ENCODE measurements at regions not wholly inside any gene's neighbourhood (a gene's known extent, or its start where the extent isn't known, plus 50 kb on each side); places are given as distances from the start of the nearest gene placed in this dataset.
A peak's percentile ranks its signal among the peaks of the same experiment; 100 is the strongest.

DNA sequence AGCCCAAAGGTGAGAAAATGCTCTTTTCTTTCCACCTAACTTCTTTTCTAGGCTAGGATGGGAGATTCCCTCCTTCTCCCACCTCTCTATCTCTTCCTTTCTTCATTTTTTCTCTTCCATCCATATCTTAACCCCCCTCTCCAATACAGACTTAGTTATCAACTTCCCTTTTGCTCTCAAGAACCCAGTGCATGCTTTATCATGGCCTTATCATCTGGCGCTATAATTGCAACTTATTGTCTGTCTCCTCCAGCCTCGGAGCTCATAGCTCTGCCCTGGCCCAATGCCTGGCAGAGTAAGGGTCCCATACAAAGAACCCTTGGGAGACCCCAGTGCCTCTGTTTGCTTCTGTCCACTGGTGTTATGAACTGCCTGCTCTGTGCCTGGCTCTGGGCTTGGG is 71.0 kb upstream of the NFASC start:
- peaks cover 0 to 11% of the 10 kb centered on the region in 2 experiments for H3K27me3 ChIP-seq (replicated peaks in 1 of 2; ENCODE audit: control insufficient read depth in 2 of 2, extremely low read depth in 1 of 2, insufficient read depth in 2 of 2, low read length in 1 of 2)
- ATAC-seq (replicated peaks in 1 of 4) (no peak), DNase-seq (no peak)
- WGBS (ENCODE audit: insufficient coverage): 78% methylated on average over 2 of the region's 2 CpGs
- peaks cover 0 to 1% of the 10 kb centered on the region in 2 donors for H3K27me3 Mint-ChIP-seq
- no peak overlapping the region for H3K4me3 ChIP-seq (ENCODE audit: control insufficient read depth in 1 of 2, extremely low read depth in 1 of 2, low read length in 1 of 2)
- ChIA-PET CTCF (no interaction called here), POLR2A (no interaction called here)
- peaks cover 0 to 3% (median 0%) of the 10 kb centered on the region in 3 donors for H3K9me3 Mint-ChIP-seq
- H3K9me3 ChIP-seq: no peaks in the 10 kb centered on the region
- H3K4me3 Mint-ChIP-seq: no peak overlapping the region
- H3K36me3 ChIP-seq (ENCODE audit: control insufficient read depth in 2 of 2, extremely low read depth in 1 of 2, insufficient read depth in 1 of 2, low read length in 1 of 2): no peaks in the 10 kb centered on the region
- H3K27ac Mint-ChIP-seq: no peak overlapping the region
- H3K4me1 ChIP-seq (ENCODE audit: control insufficient read depth in 1 of 2, extremely low read depth in 1 of 2, insufficient read depth in 2 of 2, low read length in 2 of 2): peaks cover 8 to 14% of the 10 kb centered on the region in 2 experiments
- no peaks in the 10 kb centered on the region for H3K36me3 Mint-ChIP-seq
- H3K27ac ChIP-seq (ENCODE audit: low read length): no peak overlapping the region
- peaks cover 4 to 12% (median 7%) of the 10 kb centered on the region in 3 donors for H3K4me1 Mint-ChIP-seq

- no peak overlapping the region for H3K27ac Mint-ChIP-seq
- H3K27me3 Mint-ChIP-seq: peaks cover 0 to 1% of the 10 kb centered on the region in 2 donors
- Histone ChIP-seq H3K4me3 (ENCODE audit: control insufficient read depth in 1 of 2, extremely low read depth in 1 of 2, low read length in 1 of 2) (no peak overlapping the region), H3K27me3 (replicated peaks in 1 of 2; ENCODE audit: control insufficient read depth in 2 of 2, extremely low read depth in 1 of 2, insufficient read depth in 2 of 2, low read length in 1 of 2) (peaks cover 0 to 6% of the 10 kb centered on the region in 2 experiments), H3K9me3 (no peaks in the 10 kb centered on the region), H3K36me3 (ENCODE audit: control insufficient read depth in 2 of 2, extremely low read depth in 1 of 2, insufficient read depth in 1 of 2, low read length in 1 of 2) (no peaks in the 10 kb centered on the region), H3K27ac (ENCODE audit: low read length) (no peak overlapping the region), H3K4me1 (ENCODE audit: control insufficient read depth in 1 of 2, extremely low read depth in 1 of 2, insufficient read depth in 2 of 2, low read length in 2 of 2) (peaks cover 8 to 14% of the 10 kb centered on the region in 2 experiments)
- no peak overlapping the region for H3K4me3 Mint-ChIP-seq
- no peak for ATAC-seq (replicated peaks in 1 of 4)
- ChIA-PET POLR2A (interaction anchor here in 1 of 2 donors (0.6 kb wide), 1 partner anchor 23 kb away, joined by 3 read pairs; no protein-coding TSS in a partner anchor), CTCF (no interaction called here)
- H3K9me3 Mint-ChIP-seq: peaks cover 0 to 3% (median 0%) of the 10 kb centered on the region in 3 donors
- H3K36me3 Mint-ChIP-seq: no peaks in the 10 kb centered on the region
- no CpG with 5 or more reads among the region's 1 CpG for WGBS (ENCODE audit: insufficient coverage)
- peaks cover 6 to 12% (median 7%) of the 10 kb centered on the region in 3 donors for H3K4me1 Mint-ChIP-seq
- no peak for DNase-seq
Observed at GRCh38 chr1:204801211-204801610, 69.5 kb upstream of the NFASC start.

GRCh38 chr1:204802401-204803175 is 68.1 kb upstream of the NFASC start:
- 67% methylated on average over 8 of the region's 9 CpGs for WGBS (ENCODE audit: insufficient coverage)
- no peak overlapping the region for H3K27ac ChIP-seq (ENCODE audit: low read length)
- no peak overlapping the region for H3K4me3 ChIP-seq (ENCODE audit: control insufficient read depth in 1 of 2, extremely low read depth in 1 of 2, low read length in 1 of 2)
- no peaks in the 10 kb centered on the region for H3K36me3 ChIP-seq (ENCODE audit: control insufficient read depth in 2 of 2, extremely low read depth in 1 of 2, insufficient read depth in 1 of 2, low read length in 1 of 2)
- no peaks in the 10 kb centered on the region for H3K9me3 ChIP-seq
- H3K4me1 ChIP-seq (ENCODE audit: control insufficient read depth in 1 of 2, extremely low read depth in 1 of 2, insufficient read depth in 2 of 2, low read length in 2 of 2): peaks cover 8 to 23% of the 10 kb centered on the region in 2 experiments
- peaks cover 0 to 6% of the 10 kb centered on the region in 2 experiments for H3K27me3 ChIP-seq (replicated peaks in 1 of 2; ENCODE audit: control insufficient read depth in 2 of 2, extremely low read depth in 1 of 2, insufficient read depth in 2 of 2, low read length in 1 of 2)
- peaks cover 13 to 16% (median 15%) of the 10 kb centered on the region in 3 donors for H3K4me1 Mint-ChIP-seq
- ATAC-seq (replicated peaks in 1 of 4): no peak
- POLR2A ChIA-PET: no interaction called here
- DNase-seq: no peak
- no peaks in the 10 kb centered on the region for H3K9me3 Mint-ChIP-seq
- CTCF ChIA-PET: interaction anchor here in 1 of 2 donors (1.3 kb wide), 1 partner anchor 10 kb away, joined by 6 read pairs; no protein-coding TSS in a partner anchor
- no peaks in the 10 kb centered on the region for H3K36me3 Mint-ChIP-seq
- H3K27me3 Mint-ChIP-seq: peaks cover 0 to 1% of the 10 kb centered on the region in 2 donors
- H3K27ac Mint-ChIP-seq: peak overlapping the region in 1 of 2 donors; percentile 57
- H3K4me3 Mint-ChIP-seq: peak overlapping the region in 1 of 3 donors; percentile 18

- no peaks in the 10 kb centered on the region for H3K9me3 ChIP-seq
- CTCF ChIA-PET: interaction anchor here (0.6 to 1.6 kb wide), 4 partner anchors 9 to 238 kb away, joined by 3 to 6 read pairs (median 5); no protein-coding TSS in a partner anchor
- no peak overlapping the region for H3K27ac Mint-ChIP-seq
- POLR2A ChIA-PET: no interaction called here
- H3K4me3 ChIP-seq (ENCODE audit: control insufficient read depth in 1 of 2, extremely low read depth in 1 of 2, low read length in 1 of 2): no peak overlapping the region
- H3K36me3 Mint-ChIP-seq: no peaks in the 10 kb centered on the region
- H3K27ac ChIP-seq (ENCODE audit: low read length): no peak overlapping the region
- no peaks in the 10 kb centered on the region for H3K9me3 Mint-ChIP-seq
- ATAC-seq (replicated peaks in 1 of 4) (no peak), DNase-seq (no peak)
- H3K27me3 ChIP-seq (replicated peaks in 1 of 2; ENCODE audit: control insufficient read depth in 2 of 2, extremely low read depth in 1 of 2, insufficient read depth in 2 of 2, low read length in 1 of 2): peaks cover 0 to 4% of the 10 kb centered on the region in 2 experiments
- H3K4me3 Mint-ChIP-seq: no peak overlapping the region
- H3K4me1 Mint-ChIP-seq: peaks cover 13 to 16% (median 15%) of the 10 kb centered on the region in 3 donors
- 90% methylated on average over 2 of the region's 3 CpGs for WGBS (ENCODE audit: insufficient coverage)
- peaks cover 0 to under 1% of the 10 kb centered on the region in 2 donors for H3K27me3 Mint-ChIP-seq
- no peaks in the 10 kb centered on the region for H3K36me3 ChIP-seq (ENCODE audit: control insufficient read depth in 2 of 2, extremely low read depth in 1 of 2, insufficient read depth in 1 of 2, low read length in 1 of 2)
- peaks cover 8 to 23% of the 10 kb centered on the region in 2 experiments for H3K4me1 ChIP-seq (ENCODE audit: control insufficient read depth in 1 of 2, extremely low read depth in 1 of 2, insufficient read depth in 2 of 2, low read length in 2 of 2)
Observed at GRCh38 chr1:204803607-204804006, 67.1 kb upstream of the NFASC start.

- Mint-ChIP-seq H3K36me3 (no peaks in the 10 kb centered on the region), H3K27me3 (no peaks in the 10 kb centered on the region), H3K4me3 (peak overlapping the region; percentile 79 to 89 (median 89)), H3K27ac (peak overlapping the region; percentile 30 to 58), H3K4me1 (peaks cover 13 to 16% (median 15%) of the 10 kb centered on the region in 3 donors), H3K9me3 (no peaks in the 10 kb centered on the region)
- 4% methylated on average over 20 of the region's 23 CpGs for WGBS (ENCODE audit: insufficient coverage)
- Histone ChIP-seq H3K4me1 (ENCODE audit: control insufficient read depth in 1 of 2, extremely low read depth in 1 of 2, insufficient read depth in 2 of 2, low read length in 2 of 2) (peaks cover 8 to 23% of the 10 kb centered on the region in 2 experiments), H3K9me3 (no peaks in the 10 kb centered on the region), H3K36me3 (ENCODE audit: control insufficient read depth in 2 of 2, extremely low read depth in 1 of 2, insufficient read depth in 1 of 2, low read length in 1 of 2) (no peaks in the 10 kb centered on the region), H3K4me3 (ENCODE audit: control insufficient read depth in 1 of 2, extremely low read depth in 1 of 2, low read length in 1 of 2) (peak overlapping the region; percentile 51 to 83), H3K27me3 (replicated peaks in 1 of 2; ENCODE audit: control insufficient read depth in 2 of 2, extremely low read depth in 1 of 2, insufficient read depth in 2 of 2, low read length in 1 of 2) (no peaks in the 10 kb centered on the region), H3K27ac (ENCODE audit: low read length) (no peak overlapping the region)
- ChIA-PET POLR2A (interaction anchor here (0.5 to 0.7 kb wide), 3 partner anchors 15 to 309 kb away, joined by 3 read pairs; no protein-coding TSS in a partner anchor), CTCF (interaction anchor here (0.6 to 2.3 kb wide), 32 partner anchors 9 to 1917 kb away, joined by 3 to 35 read pairs (median 4); partner anchors contain the start of genes ETNK2 (in 1 of the 2), MDM4 (in 1 of the 2) and PIK3C2B (in 1 of the 2))
- DNase-seq (peak; percentile 56 to 90 (median 78)), ATAC-seq (replicated peaks in 1 of 4) (peak; percentile 95 to 97 (median 95))
Observed at GRCh38 chr1:204806943-204807687, 63.5 kb upstream of the NFASC start.

- no peak for ATAC-seq (replicated peaks in 1 of 4)
- H3K4me1 Mint-ChIP-seq: peaks cover 4 to 10% (median 8%) of the 10 kb centered on the region in 3 donors
- no peaks in the 10 kb centered on the region for H3K9me3 ChIP-seq
- H3K27ac Mint-ChIP-seq: no peak overlapping the region
- H3K4me3 Mint-ChIP-seq: no peak overlapping the region
- no peaks in the 10 kb centered on the region for H3K36me3 Mint-ChIP-seq
- no peak overlapping the region for H3K27ac ChIP-seq (ENCODE audit: low read length)
- ChIA-PET POLR2A (no interaction called here), CTCF (no interaction called here)
- H3K4me1 ChIP-seq (ENCODE audit: control insufficient read depth in 1 of 2, extremely low read depth in 1 of 2, insufficient read depth in 2 of 2, low read length in 2 of 2): peaks cover 0 to 9% of the 10 kb centered on the region in 2 experiments
- no peaks in the 10 kb centered on the region for H3K9me3 Mint-ChIP-seq
- H3K4me3 ChIP-seq (ENCODE audit: control insufficient read depth in 1 of 2, extremely low read depth in 1 of 2, low read length in 1 of 2): no peak overlapping the region
- H3K36me3 ChIP-seq (ENCODE audit: control insufficient read depth in 2 of 2, extremely low read depth in 1 of 2, insufficient read depth in 1 of 2, low read length in 1 of 2): no peaks in the 10 kb centered on the region
- peaks cover 0 to 13% of the 10 kb centered on the region in 2 experiments for H3K27me3 ChIP-seq (replicated peaks in 1 of 2; ENCODE audit: control insufficient read depth in 2 of 2, extremely low read depth in 1 of 2, insufficient read depth in 2 of 2, low read length in 1 of 2)
- H3K27me3 Mint-ChIP-seq: peaks cover 5 to 9% of the 10 kb centered on the region in 2 donors
- WGBS (ENCODE audit: insufficient coverage): no CpG with 5 or more reads among the region's 1 CpG
- no peak for DNase-seq
Observed at GRCh38 chr1:204809488-204809887, 61.2 kb upstream of the NFASC start.
